Renal cortex interstitium (tissue), 11 donors: ENCODE measurements at regions not wholly inside any gene's neighbourhood (a gene's known extent, or its start where the extent isn't known, plus 50 kb on each side); places are given as distances from the start of the nearest gene placed in this dataset.
"Not testable (repeated sequence)": the region's sequence is repeated elsewhere in the genome, so short reads cannot be mapped to it uniquely, and the experiment has no call there.

ENCODE experiments used
- DNase-seq, 11 donors: peaks; one replicate each; pipeline ENCODE4 v3.0.0-alpha.2; 2013; ENCODE audit warnings: low read depth in 9 of 11, low spot score in 4 of 11; ENCODE audit errors: extremely low read depth in 1 of 11

GRCh38 chr14:104473649-104474494, 105.7 kb upstream of the C14orf180 start:
- DNase-seq: no peak

GRCh38 chr14:104474495-104475213, 104.9 kb upstream of the C14orf180 start:
- no peak for DNase-seq

- no peak for DNase-seq
Measured at GRCh38 chr14:104475256-104475655, 104.3 kb upstream of the C14orf180 start.

GRCh38 chr14:104475802-104476201, 103.8 kb upstream of the C14orf180 start:
- DNase-seq: no peak

DNA sequence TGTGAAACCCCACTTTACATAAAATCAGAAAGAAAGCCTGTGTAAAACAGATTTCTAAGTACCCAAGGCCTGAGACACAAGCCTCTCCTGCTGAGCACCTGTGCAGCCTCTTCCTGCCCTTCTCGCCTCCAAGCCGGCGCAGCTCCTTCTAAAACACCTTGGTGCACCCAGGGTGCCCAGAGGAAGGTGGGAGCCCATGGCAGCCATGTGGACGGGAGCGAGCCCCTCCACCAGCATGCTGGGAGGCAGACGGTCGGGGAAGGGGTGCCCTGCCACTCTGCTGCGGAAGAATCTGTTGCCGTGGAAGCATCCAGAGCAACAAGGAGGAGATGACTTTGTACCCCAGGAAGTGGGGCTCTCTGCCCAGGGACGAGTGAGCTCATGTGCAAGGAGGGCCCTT, 103.1 kb upstream of the C14orf180 start:
- DNase-seq: no peak

- no peak for DNase-seq
Measured at GRCh38 chr14:104477117-104477623, 102.4 kb upstream of the C14orf180 start.

GRCh38 chr14:104477666-104478380, 101.7 kb upstream of the C14orf180 start:
- DNase-seq: peak; percentile 20 to 78 (median 39)

DNA sequence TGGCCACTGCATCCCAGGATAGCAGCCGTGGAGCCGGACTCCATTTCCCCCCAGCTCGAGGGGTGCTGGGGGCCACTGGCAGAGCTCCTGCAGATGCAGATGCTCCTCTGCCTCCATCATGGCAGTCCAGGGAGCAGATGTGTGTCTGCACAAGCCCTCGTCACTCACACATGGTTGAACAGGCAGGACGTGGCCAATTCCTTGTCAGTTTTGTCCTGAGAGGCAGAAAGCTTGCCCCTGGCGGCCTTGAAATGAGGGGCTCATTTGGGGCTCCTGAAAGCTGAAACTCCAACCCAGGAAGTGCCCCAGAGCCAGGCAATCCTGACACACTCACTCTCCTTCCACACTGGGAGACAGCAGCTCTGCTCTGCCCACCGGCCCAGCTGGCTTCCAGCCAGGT, 100.9 kb upstream of the C14orf180 start:
- no peak for DNase-seq

- DNase-seq: no peak
Measured at GRCh38 chr14:104479901-104480300, 99.7 kb upstream of the C14orf180 start.

GRCh38 chr14:104481323-104481722, 98.2 kb upstream of the C14orf180 start:
- DNase-seq: no peak

- DNase-seq: not testable (repeated sequence)
Measured at GRCh38 chr14:104482017-104482416, 97.5 kb upstream of the C14orf180 start.

DNA sequence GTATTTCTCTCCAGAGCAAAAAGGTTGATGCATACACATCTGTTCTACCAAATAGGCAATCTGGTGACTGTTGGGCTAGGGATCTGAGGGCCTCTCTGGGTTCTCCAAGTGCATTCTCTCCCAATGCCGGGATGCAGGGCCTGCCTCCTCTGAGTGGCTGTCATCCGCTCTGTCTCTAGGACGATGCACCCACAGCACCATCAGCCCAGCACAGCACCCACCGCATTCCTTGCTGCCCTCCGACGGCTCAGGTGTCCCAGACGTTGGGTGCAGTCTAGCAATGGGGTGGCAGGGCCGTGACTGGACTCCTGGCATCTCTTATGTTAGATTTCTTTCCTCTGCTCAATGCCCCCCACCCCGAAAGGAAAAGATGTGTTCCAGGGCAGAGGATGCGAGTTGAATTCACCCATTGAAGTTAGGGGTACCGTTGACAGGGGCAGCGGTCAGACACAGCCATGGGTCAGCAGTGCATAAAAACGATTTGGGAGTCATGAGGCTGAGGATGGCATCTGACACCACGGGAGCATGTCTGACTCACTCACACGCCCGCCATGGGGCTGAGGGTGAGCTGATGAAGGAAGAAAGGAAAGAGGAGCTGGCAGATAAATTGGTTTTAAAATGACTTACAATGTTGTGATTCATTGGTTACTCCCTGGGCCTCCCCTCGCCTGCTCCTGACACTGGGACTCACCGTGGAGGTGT, 93.2 kb upstream of the C14orf180 start:
- no peak for DNase-seq

- no peak for DNase-seq
Measured at GRCh38 chr14:104494483-104494882, 85.1 kb upstream of the C14orf180 start.

- no peak for DNase-seq
Measured at GRCh38 chr14:104496095-104496494, 83.5 kb upstream of the C14orf180 start.

DNA sequence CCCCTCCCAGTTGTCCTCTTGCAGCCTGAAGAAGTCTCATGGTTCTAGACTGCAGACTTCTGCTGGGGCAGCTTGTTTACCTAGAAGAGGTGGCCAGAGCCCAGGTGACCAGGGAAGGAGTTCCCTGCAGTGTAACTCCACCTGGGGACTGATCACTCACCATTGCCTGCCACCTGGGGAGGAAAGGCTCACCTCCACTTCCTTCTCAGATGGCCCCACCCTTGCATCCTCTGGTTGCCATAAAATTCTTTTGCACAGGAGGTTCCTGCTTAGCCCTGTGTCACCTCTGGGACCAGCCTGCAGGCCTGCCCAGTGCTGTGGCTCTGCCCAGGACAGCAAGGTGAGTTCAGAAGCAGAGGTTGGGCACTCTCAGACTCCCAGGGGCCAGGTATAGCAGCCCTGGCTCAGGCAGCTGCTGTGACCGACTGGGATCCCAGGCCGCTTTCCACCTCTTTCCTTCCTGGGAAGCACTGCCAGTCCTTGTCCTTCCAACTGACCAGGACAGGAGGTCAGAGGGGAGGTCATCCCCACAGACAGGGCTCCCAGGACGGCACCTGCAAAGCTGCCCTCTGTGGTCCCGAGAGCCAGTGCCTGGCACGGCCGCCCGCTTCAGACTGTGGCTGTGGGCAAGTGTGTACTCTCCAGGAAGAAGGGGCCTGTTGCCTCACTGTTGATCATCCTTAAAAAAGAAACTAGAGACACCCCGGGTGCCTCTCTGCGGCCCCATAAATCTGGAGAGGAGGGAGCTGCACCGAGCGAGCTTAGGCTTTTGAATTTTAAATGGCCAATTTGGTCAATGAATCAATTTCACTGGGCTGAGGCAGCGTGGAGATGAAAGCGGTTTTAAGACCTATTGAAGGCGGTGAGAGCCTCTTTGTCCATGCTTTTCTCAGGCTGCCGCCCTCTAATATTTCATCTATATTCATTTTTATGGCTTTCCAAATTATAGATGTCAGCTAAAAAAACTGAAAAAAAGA, 79.5 kb upstream of the C14orf180 start:
- DNase-seq: no peak

DNA sequence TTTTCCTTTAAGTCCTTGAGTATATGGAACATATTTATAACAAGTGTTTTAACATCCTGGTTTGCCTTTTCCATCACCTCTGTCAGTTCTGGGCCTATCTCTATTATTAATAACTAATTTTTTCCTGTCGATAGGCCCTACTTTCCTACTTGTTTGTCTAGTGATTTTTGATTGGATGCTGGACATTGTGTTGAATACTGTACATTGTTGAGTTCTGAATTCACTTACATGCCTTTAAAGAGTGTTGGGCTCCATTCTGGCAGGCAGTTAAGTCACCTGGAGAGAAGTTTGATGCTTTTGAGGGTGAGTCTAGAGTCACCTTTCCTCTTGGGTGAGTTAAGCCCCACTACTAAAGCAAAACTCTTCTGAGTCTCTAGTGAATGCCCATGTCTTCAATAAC, 77.5 kb upstream of the C14orf180 start:
- no peak for DNase-seq

GRCh38 chr14:104503691-104504090, 75.9 kb upstream of the C14orf180 start:
- DNase-seq: no peak

GRCh38 chr14:104504172-104504735, 75.3 kb upstream of the C14orf180 start:
- DNase-seq: no peak
